H1 (cell line): ENCODE measurements at regions not wholly inside any gene's neighbourhood (a gene's known extent, or its start where the extent isn't known, plus 50 kb on each side); places are given as distances from the start of the nearest gene placed in this dataset.

Experiments
- CHD7 ChIP-seq: fragments of 300-600 bp; sonication (generic); IDR thresholded peaks from 2 replicates; pipeline ENCODE4 v1.7.1; 2012; ENCODE audit warnings: low read length, moderate library complexity, mild to moderate bottlenecking, inconsistent platforms; ENCODE audit not compliant: insufficient replicate concordance
- EP300 ChIP-seq, 2 experiments: IDR thresholded peaks; 1 replicate in 1 of 2; 2 replicates in 1 of 2; pipeline ENCODE4 v1.6.1; 2011 to 2012; ENCODE audit warnings: low read depth in 2 of 2, low read length in 2 of 2, mild to moderate bottlenecking in 2 of 2, borderline replicate concordance in 1 of 2, inconsistent platforms in 1 of 2, moderate library complexity in 1 of 2
- EZH2 ChIP-seq: fragments of 200-600 bp; sonication (generic); IDR thresholded peaks from 2 replicates; pipeline ENCODE4 v1.7.1; 2012; ENCODE audit warnings: low read depth, mild to moderate bottlenecking, moderate library complexity, low read length, inconsistent platforms; ENCODE audit not compliant: severe bottlenecking
- PHF8 ChIP-seq: fragments of 200-600 bp; sonication (generic); conservative IDR thresholded peaks from 2 replicates; pipeline ENCODE4 v1.7.1; 2012; ENCODE audit warnings: low read depth, mild to moderate bottlenecking, inconsistent platforms, low read length, moderate library complexity
- POU5F1 ChIP-seq: IDR thresholded peaks from 2 replicates; pipeline ENCODE4 v1.6.1; 2011; ENCODE audit warnings: low read depth, mild to moderate bottlenecking, low read length, moderate library complexity
- RFX5 ChIP-seq: IDR thresholded peaks from 2 replicates; pipeline ENCODE4 v1.6.1; 2011; ENCODE audit warnings: low read depth, low read length, improper control_type of control experiment, borderline replicate concordance
- SIX5 ChIP-seq: IDR thresholded peaks from 2 replicates; pipeline ENCODE4 v1.6.1; 2011; ENCODE audit warnings: mild to moderate bottlenecking, low read depth, low read length
- SP2 ChIP-seq: IDR thresholded peaks from 2 replicates; pipeline ENCODE4 v1.6.1; 2012; ENCODE audit warnings: mild to moderate bottlenecking, low read length, inconsistent platforms
- SP4 ChIP-seq: IDR thresholded peaks from 2 replicates; pipeline ENCODE4 v1.6.1; 2012; ENCODE audit warnings: low read length, inconsistent platforms
- SRF ChIP-seq: IDR thresholded peaks from 2 replicates; pipeline ENCODE4 v1.6.1; 2011; ENCODE audit warnings: mild to moderate bottlenecking, low read depth, low read length, moderate library complexity

- no peak for TF ChIP-seq CHD7
- TF ChIP-seq SIX5 = no peak
- TF ChIP-seq SRF = no peak
- TF ChIP-seq RFX5 = no peak
- no peak for TF ChIP-seq EZH2
- no peak for TF ChIP-seq SP4
- TF ChIP-seq SP2 = no peak
- no peak for TF ChIP-seq POU5F1
- no peak for TF ChIP-seq EP300 (IDR thresholded peaks at IDR 0.05; ENCODE audit: borderline replicate concordance in 1 of 2, low read depth in 2 of 2, low read length in 2 of 2)
- no peak for TF ChIP-seq PHF8
Observed at GRCh38 chr1:30040081-30041019, 683.0 kb downstream of the MATN1 start (continued).
